Epithelial cell of prostate (primary cell): ENCODE measurements at regions not wholly inside any gene's neighbourhood (a gene's known extent, or its start where the extent isn't known, plus 50 kb on each side); places are given as distances from the start of the nearest gene placed in this dataset.
A peak's percentile ranks its signal among the peaks of the same experiment; 100 is the strongest.

Experiments used
- DNase-seq: peaks from one replicate; pipeline ENCODE4 v3.0.0-alpha.2; 2011; ENCODE audit warnings: low read depth, low spot score
- H3K27ac ChIP-seq: fragments of 450-650 bp; 2 replicates; pipeline ENCODE4 v1.5.1; 2017; ENCODE audit warnings: mild to moderate bottlenecking

GRCh38 chr1:58888833-58889232, 105.0 kb upstream of the JUN start:
- no peak for DNase-seq
- H3K27ac ChIP-seq, result no peak overlapping the region

DNA sequence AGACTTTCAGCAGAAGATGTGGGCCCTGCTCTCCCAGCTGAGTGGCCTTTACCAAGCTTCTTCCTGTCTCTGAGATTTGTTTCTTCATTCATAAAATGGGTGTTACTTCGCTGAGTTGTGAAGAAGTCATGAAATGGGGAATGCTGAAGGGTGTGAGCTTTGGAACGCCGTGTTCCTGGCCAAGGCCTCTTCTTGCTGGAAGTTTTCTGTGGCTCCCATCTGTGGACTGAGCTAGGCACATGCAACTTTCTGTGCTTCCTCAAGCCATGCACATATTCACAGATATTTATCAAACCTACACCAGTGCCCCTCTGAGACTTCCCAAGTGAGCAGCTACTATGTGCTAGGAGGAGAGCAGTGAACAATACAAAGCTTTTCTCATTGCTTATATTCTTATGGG, 106.3 kb upstream of the JUN start:
- no peak for DNase-seq
- no peak overlapping the region for H3K27ac ChIP-seq

- DNase-seq, result no peak
- H3K27ac ChIP-seq, result no peak overlapping the region
These were observed 106.8 kb upstream of the JUN start for GRCh38 chr1:58890609-58891008.

DNA sequence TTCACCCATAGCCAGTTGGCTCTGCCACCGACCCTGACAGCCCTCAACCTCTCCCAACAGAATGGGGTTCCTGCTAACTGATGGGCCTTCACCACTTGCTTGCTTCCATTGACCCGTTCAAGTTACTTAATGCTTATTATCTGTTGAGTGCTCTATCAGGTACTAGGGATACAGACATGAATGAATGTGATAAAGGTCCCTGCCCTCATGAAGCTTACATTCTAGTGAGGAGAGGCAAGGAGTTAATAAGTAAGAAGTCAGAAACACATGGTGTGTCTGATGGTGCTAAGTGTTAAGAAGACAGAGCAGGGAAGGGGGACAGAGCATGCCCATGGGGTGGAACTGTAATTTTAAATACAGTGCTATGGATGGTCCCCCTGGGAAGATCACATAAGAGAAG, 107.5 kb upstream of the JUN start:
- no peak overlapping the region for H3K27ac ChIP-seq
- DNase-seq, result no peak

DNA sequence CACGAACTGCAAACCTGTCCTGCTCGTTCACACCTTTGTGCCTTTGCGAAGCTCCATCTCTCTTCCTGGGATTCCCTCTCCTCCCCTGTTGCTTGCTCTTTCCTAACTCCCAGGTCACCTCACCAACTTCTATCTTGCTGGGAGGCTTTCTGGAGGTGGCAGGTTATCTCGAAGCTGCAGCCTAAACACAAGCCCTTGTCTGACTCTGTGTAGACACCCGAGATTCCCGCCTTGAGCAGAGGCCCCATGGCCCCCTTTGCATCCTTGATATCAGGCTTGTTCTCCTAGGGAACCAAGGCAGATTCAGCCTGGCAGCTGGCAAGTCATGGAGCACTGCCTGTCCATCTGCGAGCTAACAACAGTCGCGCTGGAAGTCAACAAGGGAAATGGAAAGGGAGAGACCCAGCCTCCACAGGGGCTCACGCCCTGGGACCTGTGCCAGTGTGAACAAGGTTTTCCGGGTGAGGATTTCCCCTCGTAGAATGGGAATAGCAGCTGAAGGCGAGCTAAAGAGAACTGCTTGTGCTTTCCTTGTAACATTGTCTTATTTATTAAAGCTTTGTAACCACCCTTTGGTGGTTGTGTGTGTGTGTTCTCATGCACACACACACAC, 109.5 kb upstream of the JUN start:
- H3K27ac ChIP-seq, result no peak overlapping the region
- no peak for DNase-seq

DNA sequence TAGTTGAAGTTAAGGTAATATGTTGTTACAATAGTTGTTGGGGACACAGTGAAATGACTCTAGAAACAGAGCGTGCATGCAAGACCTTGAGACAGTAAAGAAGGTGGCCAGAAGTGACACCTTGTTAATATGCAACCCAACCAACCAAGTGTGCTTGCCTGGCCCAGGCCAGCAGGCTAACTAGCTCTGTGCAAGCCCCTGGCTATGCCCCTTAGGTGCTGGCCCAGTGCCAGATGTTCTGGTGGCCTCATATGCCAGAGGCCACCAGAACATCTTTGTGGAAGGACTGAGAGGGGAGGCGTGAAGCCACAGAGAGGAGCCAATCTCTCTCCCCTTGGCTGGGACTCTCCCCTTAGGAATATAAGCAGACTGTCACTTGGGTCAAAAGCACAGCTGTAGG, 111.2 kb upstream of the JUN start:
- DNase-seq, result no peak
- no peak overlapping the region for H3K27ac ChIP-seq

DNA sequence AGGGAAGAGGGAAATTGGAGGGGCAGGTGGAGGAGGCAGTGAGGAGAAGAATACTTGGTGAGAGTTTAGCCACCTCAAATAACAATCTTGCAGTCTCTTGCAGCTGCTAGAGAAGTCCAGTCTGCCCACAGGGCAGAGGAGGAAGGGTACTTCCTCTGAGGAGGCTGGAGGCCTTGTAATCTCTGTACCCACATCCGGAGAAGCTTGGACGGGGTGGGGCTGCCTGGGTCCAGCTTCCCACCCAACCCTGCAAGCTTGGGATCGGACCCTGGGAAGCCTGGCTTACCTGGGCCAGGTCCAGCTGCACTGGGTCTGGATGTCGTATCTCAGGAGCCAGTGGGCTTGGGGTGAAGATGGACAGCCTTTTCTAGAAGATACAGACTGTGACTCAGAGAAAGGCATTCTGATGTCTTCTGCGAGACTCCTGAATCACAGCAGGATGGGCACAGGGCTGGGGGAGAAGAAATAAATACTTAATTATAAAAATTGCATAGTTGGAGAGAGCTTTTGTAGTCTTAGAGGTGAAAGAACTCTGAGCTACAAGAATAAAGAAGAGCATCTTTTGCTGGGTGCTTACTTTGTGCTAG, 111.8 kb upstream of the JUN start:
- DNase-seq, result no peak
- H3K27ac ChIP-seq, result no peak overlapping the region

GRCh38 chr1:58896246-58897183, 112.7 kb upstream of the JUN start:
- H3K27ac ChIP-seq, result no peak overlapping the region
- no peak for DNase-seq

GRCh38 chr1:58898739-58899586, 115.1 kb upstream of the JUN start:
- H3K27ac ChIP-seq, result no peak overlapping the region
- no peak for DNase-seq

DNA sequence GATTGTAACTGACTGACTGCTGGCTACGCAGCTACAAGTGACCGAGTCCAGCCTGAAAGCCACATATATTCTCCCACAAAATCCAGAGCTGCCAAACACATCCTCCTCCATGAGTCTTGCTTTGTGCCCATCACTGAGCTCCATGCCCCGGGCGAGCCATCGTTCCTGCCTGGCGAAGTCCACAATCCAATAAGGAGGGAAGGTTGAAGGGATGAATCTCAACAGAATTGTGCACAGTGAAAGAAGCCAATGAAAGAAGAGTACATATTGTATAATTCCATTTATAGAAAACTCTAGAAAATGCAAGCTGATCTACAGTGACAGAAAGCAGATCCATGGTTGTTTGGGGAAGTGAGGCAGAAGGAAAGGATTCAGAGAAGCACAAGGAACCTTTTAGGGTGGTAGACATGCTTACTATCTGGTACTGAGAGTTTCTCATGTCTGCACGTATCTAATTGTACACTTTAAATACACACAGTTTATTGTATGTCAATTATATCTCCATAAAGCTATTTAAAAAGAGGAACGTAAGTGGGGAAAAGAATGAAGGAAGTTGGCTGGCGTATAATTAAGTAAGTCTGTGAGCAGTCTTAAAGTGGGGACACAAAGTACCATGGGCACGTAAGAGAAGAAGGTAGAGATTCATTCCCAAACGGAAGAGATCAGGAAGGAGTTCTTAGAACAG, 115.9 kb upstream of the JUN start:
- DNase-seq, result no peak
- no peak overlapping the region for H3K27ac ChIP-seq

DNA sequence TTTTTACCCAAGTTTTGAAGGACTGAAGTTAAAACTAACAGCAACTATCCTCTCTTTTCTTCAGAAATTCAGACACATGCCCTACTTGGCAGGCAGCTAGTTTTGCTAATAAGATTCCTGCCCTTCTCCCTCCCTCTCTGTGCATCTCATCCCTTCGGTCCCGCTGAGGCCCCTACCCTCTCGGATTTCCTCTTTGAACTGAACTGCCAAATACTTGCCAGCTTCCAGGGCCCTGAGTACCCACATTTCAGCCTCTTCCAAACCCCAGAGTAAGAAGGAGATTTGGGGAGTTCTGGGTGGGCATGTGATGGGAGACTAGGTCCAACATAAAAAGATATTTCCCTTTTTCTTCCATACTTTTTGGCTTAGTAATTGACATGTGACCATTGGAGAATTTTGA, 116.5 kb upstream of the JUN start:
- H3K27ac ChIP-seq, result no peak overlapping the region
- DNase-seq, result no peak

- DNase-seq, result no peak
- H3K27ac ChIP-seq, result no peak overlapping the region
These were observed 117.2 kb upstream of the JUN start for GRCh38 chr1:58901008-58901407.

DNA sequence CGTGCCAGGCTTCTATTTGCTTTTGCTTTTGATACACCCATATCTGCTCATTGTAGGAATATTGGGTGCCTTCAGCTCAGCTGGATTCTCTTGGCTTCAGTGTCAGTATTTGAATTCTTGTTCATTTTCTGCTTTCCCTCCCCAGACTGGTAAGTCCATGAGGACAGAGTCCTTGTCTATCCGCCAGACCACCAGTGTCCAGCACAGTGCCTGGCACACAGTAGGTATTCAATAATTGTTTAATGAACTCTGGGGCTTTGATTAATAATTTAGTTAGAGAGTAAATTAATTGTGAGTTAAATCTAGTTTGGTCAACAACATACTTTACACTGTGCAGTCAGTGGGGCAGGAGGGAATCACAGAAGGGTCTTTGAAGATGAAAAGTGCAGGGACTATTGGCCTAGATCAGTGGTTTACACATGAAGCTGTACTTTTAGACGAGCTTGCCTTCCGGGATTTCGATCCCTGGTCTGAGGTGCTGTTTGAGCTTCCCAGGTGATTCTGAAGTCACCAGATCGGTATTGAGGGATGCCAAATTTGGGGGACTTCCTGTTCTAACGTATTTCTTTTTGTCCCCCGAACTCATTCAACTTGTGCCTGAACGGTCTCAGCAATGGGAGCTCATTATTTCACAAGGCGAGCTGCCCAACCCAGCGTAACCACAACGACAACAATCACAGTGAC, 119.1 kb upstream of the JUN start:
- H3K27ac ChIP-seq, result peak overlapping the region; percentile 85
- no peak for DNase-seq

DNA sequence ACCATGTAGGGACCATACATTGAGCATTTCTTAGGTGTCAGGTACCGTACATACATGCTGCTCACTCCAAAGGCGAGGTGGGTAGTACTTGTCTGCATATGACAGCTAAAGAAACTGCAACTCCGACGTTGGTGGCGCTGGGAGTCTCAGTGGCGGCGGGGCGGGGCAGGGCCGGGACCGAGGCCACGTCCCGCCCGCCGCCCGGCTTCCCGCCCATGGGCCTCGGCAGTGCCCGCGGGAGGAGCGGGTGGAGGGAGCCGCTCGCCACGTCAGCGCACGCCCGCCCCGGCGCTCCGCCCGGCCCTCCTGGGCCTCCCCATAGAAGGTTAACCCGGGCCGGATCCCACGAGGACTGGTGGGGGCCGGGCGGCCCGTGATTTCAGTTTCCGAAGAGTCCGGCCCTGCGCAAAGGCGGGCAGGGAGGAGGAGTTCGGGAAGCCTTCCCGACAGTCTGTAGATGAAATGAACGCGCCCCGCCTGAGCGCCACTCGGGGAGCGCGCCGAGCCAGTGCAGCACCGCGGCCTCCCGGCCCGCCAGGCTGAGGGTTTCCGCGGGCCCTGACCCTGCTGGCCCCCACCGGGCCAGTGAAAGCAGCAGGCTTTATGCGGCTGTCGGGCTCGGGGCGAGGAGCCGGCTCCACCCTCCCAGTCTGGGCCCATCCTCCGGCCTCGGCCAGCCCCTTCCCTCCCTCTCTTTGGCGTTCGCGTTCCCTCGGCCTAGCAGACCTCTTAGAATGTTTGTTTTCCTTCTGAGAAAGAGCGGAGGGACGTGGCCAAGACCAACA, 119.9 kb upstream of the JUN start:
- no peak for DNase-seq

GRCh38 chr1:58904299-58905125, 120.7 kb upstream of the JUN start:
- peak overlapping the region; percentile 85 for H3K27ac ChIP-seq

More for the DNA sequence above, 119.9 kb upstream of the JUN start:
- H3K27ac ChIP-seq, result peak overlapping the region; percentile 85

DNA sequence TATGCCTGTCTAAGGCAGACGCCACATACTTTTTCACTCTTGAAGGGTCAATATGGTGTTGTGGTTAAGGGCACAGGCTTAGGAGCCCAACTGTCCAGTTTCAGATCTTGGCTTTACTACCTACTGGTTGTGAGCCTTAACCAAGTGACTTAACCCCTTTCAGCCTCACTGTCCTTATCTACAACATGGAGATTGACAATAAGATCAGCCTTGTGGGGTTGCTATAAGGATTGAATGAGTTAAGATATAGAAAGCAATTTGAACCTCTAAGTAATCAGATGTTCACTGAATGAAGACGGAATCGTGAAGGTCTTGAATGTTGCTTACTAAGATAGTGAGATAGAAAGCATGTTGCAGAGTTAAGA, 121.3 kb upstream of the JUN start:
- no peak for DNase-seq
- no peak overlapping the region for H3K27ac ChIP-seq

More at GRCh38 chr1:58904299-58905125, 120.7 kb upstream of the JUN start:
- DNase-seq, result no peak

GRCh38 chr1:58905628-58906221, 121.9 kb upstream of the JUN start:
- DNase-seq, result no peak
- H3K27ac ChIP-seq, result no peak overlapping the region
